ENCODE measurements at regions not wholly inside any gene's neighbourhood (a gene's known extent, or its start where the extent isn't known, plus 50 kb on each side); places are given as distances from the start of the nearest gene placed in this dataset.

- H3K36me3 ChIP-seq (ENCODE audit: control insufficient read depth, insufficient read depth, low read length), result no peaks in the 10 kb centered on the region
- no peaks in the 10 kb centered on the region for H3K9me3 ChIP-seq (ENCODE audit: control insufficient read depth, low read depth, low read length)
- H3K27me3 ChIP-seq (ENCODE audit: control insufficient read depth, insufficient read depth, low read length), result peaks cover 6% of the 10 kb centered on the region
- H3K4me1 ChIP-seq (ENCODE audit: control insufficient read depth, insufficient read depth, low read length), result no peaks in the 10 kb centered on the region
- WGBS (ENCODE audit: insufficient coverage, low lambda C conversion rate), result no CpG with 5 or more reads among the region's 4 CpGs
- DNase-seq, result no peak
- no peak overlapping the region for H3K4me3 ChIP-seq (ENCODE audit: low read length)
- H3K27ac ChIP-seq (ENCODE audit: low read length), result no peak overlapping the region
Measured at GRCh38 chr4:14868426-14869395, 133.6 kb upstream of the CPEB2 start.

- H3K27ac ChIP-seq (ENCODE audit: low read length), result no peak overlapping the region
- WGBS (ENCODE audit: insufficient coverage, low lambda C conversion rate), result no CpG with 5 or more reads among the region's 6 CpGs
- DNase-seq, result no peak
Measured at GRCh38 chr4:14871676-14872430, 130.4 kb upstream of the CPEB2 start.

GRCh38 chr4:14874990-14875389 is 127.3 kb upstream of the CPEB2 start:
- WGBS (ENCODE audit: insufficient coverage, low lambda C conversion rate), result no CpG with 5 or more reads among the region's 1 CpG
- H3K4me1 ChIP-seq (ENCODE audit: control insufficient read depth, insufficient read depth, low read length), result no peaks in the 10 kb centered on the region
- peaks cover 2% of the 10 kb centered on the region for H3K27me3 ChIP-seq (ENCODE audit: control insufficient read depth, insufficient read depth, low read length)
- no peak overlapping the region for H3K27ac ChIP-seq (ENCODE audit: low read length)
- no peaks in the 10 kb centered on the region for H3K9me3 ChIP-seq (ENCODE audit: control insufficient read depth, low read depth, low read length)
- H3K4me3 ChIP-seq (ENCODE audit: low read length), result no peak overlapping the region
- no peaks in the 10 kb centered on the region for H3K36me3 ChIP-seq (ENCODE audit: control insufficient read depth, insufficient read depth, low read length)
- no peak for DNase-seq

More at GRCh38 chr4:14871676-14872430, 130.4 kb upstream of the CPEB2 start:
- Histone ChIP-seq H3K4me3 (ENCODE audit: low read length) (no peak overlapping the region), H3K27me3 (ENCODE audit: control insufficient read depth, insufficient read depth, low read length) (peaks cover 6% of the 10 kb centered on the region), H3K9me3 (ENCODE audit: control insufficient read depth, low read depth, low read length) (no peaks in the 10 kb centered on the region), H3K36me3 (ENCODE audit: control insufficient read depth, insufficient read depth, low read length) (no peaks in the 10 kb centered on the region), H3K4me1 (ENCODE audit: control insufficient read depth, insufficient read depth, low read length) (no peaks in the 10 kb centered on the region)

GRCh38 chr4:14877246-14878225 is 124.7 kb upstream of the CPEB2 start:
- no peaks in the 10 kb centered on the region for H3K36me3 ChIP-seq (ENCODE audit: control insufficient read depth, insufficient read depth, low read length)
- DNase-seq, result peak in 1 of 2 donors; percentile 9
- WGBS (ENCODE audit: insufficient coverage, low lambda C conversion rate), result 80% methylated on average over 2 of the region's 6 CpGs
- no peak overlapping the region for H3K4me3 ChIP-seq (ENCODE audit: low read length)
- H3K9me3 ChIP-seq (ENCODE audit: control insufficient read depth, low read depth, low read length), result no peaks in the 10 kb centered on the region
- no peaks in the 10 kb centered on the region for H3K4me1 ChIP-seq (ENCODE audit: control insufficient read depth, insufficient read depth, low read length)
- H3K27me3 ChIP-seq (ENCODE audit: control insufficient read depth, insufficient read depth, low read length), result no peaks in the 10 kb centered on the region
- peak overlapping the region; percentile 29 for H3K27ac ChIP-seq (ENCODE audit: low read length)

GRCh38 chr4:14878681-14879080 is 123.6 kb upstream of the CPEB2 start:
- Histone ChIP-seq H3K27me3 (ENCODE audit: control insufficient read depth, insufficient read depth, low read length) (no peaks in the 10 kb centered on the region), H3K9me3 (ENCODE audit: control insufficient read depth, low read depth, low read length) (no peaks in the 10 kb centered on the region), H3K27ac (ENCODE audit: low read length) (no peak overlapping the region), H3K4me3 (ENCODE audit: low read length) (no peak overlapping the region), H3K36me3 (ENCODE audit: control insufficient read depth, insufficient read depth, low read length) (no peaks in the 10 kb centered on the region), H3K4me1 (ENCODE audit: control insufficient read depth, insufficient read depth, low read length) (no peaks in the 10 kb centered on the region)
- no peak for DNase-seq
- no CpG with 5 or more reads among the region's 3 CpGs for WGBS (ENCODE audit: insufficient coverage, low lambda C conversion rate)

GRCh38 chr4:14879683-14880082 is 122.6 kb upstream of the CPEB2 start:
- DNase-seq, result no peak
- no CpG with 5 or more reads among the region's 7 CpGs for WGBS (ENCODE audit: insufficient coverage, low lambda C conversion rate)
- Histone ChIP-seq H3K27ac (ENCODE audit: low read length) (no peak overlapping the region), H3K36me3 (ENCODE audit: control insufficient read depth, insufficient read depth, low read length) (no peaks in the 10 kb centered on the region), H3K9me3 (ENCODE audit: control insufficient read depth, low read depth, low read length) (no peaks in the 10 kb centered on the region), H3K4me1 (ENCODE audit: control insufficient read depth, insufficient read depth, low read length) (no peaks in the 10 kb centered on the region), H3K4me3 (ENCODE audit: low read length) (no peak overlapping the region), H3K27me3 (ENCODE audit: control insufficient read depth, insufficient read depth, low read length) (no peaks in the 10 kb centered on the region)

- Histone ChIP-seq H3K27me3 (ENCODE audit: control insufficient read depth, insufficient read depth, low read length) (no peaks in the 10 kb centered on the region), H3K4me1 (ENCODE audit: control insufficient read depth, insufficient read depth, low read length) (no peaks in the 10 kb centered on the region), H3K27ac (ENCODE audit: low read length) (no peak overlapping the region), H3K9me3 (ENCODE audit: control insufficient read depth, low read depth, low read length) (no peaks in the 10 kb centered on the region), H3K4me3 (ENCODE audit: low read length) (no peak overlapping the region), H3K36me3 (ENCODE audit: control insufficient read depth, insufficient read depth, low read length) (no peaks in the 10 kb centered on the region)
- no CpG with 5 or more reads among the region's 2 CpGs for WGBS (ENCODE audit: insufficient coverage, low lambda C conversion rate)
- DNase-seq, result no peak
Measured at GRCh38 chr4:14880805-14881204, 121.5 kb upstream of the CPEB2 start.

GRCh38 chr4:14883166-14883565 is 119.1 kb upstream of the CPEB2 start:
- Histone ChIP-seq H3K4me1 (ENCODE audit: control insufficient read depth, insufficient read depth, low read length) (no peaks in the 10 kb centered on the region), H3K9me3 (ENCODE audit: control insufficient read depth, low read depth, low read length) (no peaks in the 10 kb centered on the region), H3K27ac (ENCODE audit: low read length) (no peak overlapping the region), H3K27me3 (ENCODE audit: control insufficient read depth, insufficient read depth, low read length) (no peaks in the 10 kb centered on the region), H3K36me3 (ENCODE audit: control insufficient read depth, insufficient read depth, low read length) (no peaks in the 10 kb centered on the region), H3K4me3 (ENCODE audit: low read length) (no peak overlapping the region)
- no peak for DNase-seq
- no CpG with 5 or more reads among the region's 3 CpGs for WGBS (ENCODE audit: insufficient coverage, low lambda C conversion rate)

- Histone ChIP-seq H3K4me1 (ENCODE audit: control insufficient read depth, insufficient read depth, low read length) (no peaks in the 10 kb centered on the region), H3K27me3 (ENCODE audit: control insufficient read depth, insufficient read depth, low read length) (no peaks in the 10 kb centered on the region), H3K9me3 (ENCODE audit: control insufficient read depth, low read depth, low read length) (no peaks in the 10 kb centered on the region), H3K27ac (ENCODE audit: low read length) (no peak overlapping the region), H3K4me3 (ENCODE audit: low read length) (no peak overlapping the region), H3K36me3 (ENCODE audit: control insufficient read depth, insufficient read depth, low read length) (no peaks in the 10 kb centered on the region)
- no peak for DNase-seq
- WGBS (ENCODE audit: insufficient coverage, low lambda C conversion rate), result no CpG with 5 or more reads among the region's 1 CpG
Measured at GRCh38 chr4:14883661-14884060, 118.6 kb upstream of the CPEB2 start.
